ENCODE measurements at regions not wholly inside any gene's neighbourhood (a gene's known extent, or its start where the extent isn't known, plus 50 kb on each side); places are given as distances from the start of the nearest gene placed in this dataset.

DNA sequence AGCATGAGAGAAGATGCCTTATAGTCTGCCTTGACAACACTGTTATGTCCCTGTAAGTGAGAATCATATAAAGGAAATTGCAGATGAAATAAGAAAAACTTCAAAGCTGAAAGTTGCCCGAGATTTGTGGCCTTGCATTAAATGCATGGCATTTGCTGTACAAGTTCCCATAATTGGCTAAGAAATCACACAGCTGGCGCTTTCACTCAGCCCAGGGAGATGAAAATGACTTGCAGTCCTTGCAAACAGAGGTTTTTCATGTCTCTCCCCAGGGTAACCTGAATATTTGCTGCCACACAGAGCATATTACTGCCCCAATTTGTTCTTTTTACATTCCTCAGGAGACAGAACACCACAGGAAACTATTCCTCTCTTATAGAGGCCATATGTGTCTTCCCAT, 174.8 kb downstream of the FAM114A2 start:
- TF ChIP-seq, protein P1, sequence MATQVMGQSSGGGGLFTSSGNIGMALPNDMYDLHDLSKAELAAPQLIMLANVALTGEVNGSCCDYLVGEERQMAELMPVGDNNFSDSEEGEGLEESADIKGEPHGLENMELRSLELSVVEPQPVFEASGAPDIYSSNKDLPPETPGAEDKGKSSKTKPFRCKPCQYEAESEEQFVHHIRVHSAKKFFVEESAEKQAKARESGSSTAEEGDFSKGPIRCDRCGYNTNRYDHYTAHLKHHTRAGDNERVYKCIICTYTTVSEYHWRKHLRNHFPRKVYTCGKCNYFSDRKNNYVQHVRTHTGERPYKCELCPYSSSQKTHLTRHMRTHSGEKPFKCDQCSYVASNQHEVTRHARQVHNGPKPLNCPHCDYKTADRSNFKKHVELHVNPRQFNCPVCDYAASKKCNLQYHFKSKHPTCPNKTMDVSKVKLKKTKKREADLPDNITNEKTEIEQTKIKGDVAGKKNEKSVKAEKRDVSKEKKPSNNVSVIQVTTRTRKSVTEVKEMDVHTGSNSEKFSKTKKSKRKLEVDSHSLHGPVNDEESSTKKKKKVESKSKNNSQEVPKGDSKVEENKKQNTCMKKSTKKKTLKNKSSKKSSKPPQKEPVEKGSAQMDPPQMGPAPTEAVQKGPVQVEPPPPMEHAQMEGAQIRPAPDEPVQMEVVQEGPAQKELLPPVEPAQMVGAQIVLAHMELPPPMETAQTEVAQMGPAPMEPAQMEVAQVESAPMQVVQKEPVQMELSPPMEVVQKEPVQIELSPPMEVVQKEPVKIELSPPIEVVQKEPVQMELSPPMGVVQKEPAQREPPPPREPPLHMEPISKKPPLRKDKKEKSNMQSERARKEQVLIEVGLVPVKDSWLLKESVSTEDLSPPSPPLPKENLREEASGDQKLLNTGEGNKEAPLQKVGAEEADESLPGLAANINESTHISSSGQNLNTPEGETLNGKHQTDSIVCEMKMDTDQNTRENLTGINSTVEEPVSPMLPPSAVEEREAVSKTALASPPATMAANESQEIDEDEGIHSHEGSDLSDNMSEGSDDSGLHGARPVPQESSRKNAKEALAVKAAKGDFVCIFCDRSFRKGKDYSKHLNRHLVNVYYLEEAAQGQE (IDR thresholded peaks at IDR 0.05; ENCODE audit: insufficient read depth in 1 of 2, low read depth in 2 of 2, low read length in 1 of 2), result no peak
- no peak for TF ChIP-seq SIN3A (IDR thresholded peaks at IDR 0.05; ENCODE audit: borderline replicate concordance, insufficient read depth, low read depth, low read length)
- no peak for TF ChIP-seq CTCF (IDR thresholded peaks at IDR 0.05)
- no peak for TF ChIP-seq TCF7L2 (IDR thresholded peaks at IDR 0.05; ENCODE audit: low read depth, low read length)
- TF ChIP-seq POLR2AphosphoS5 (IDR thresholded peaks at IDR 0.05; ENCODE audit: low read depth, low read length), result no peak
- ChIA-PET CTCF (no interaction called here), POLR2A (no interaction called here)
- intact Hi-C loops (cut with micrococcal nuclease; ENCODE audit: unreplicated experiment) (no loop called here), in situ Hi-C loops (cut with HindIII; ENCODE audit: low pct_unique_long_range_greater_than_20kb, low sequenced_read_pairs) (no loop called here)
- Histone ChIP-seq H3K9me3 (ENCODE audit: control insufficient read depth, insufficient read depth, low read depth, low read length) (no peaks in the 10 kb centered on the region), H3K4me1 (ENCODE audit: control insufficient read depth, insufficient read depth, low read length) (no peaks in the 10 kb centered on the region), H3K27ac (ENCODE audit: low read length) (no peak overlapping the region), H3K27me3 (ENCODE audit: control insufficient read depth, insufficient read depth, low read length) (no peaks in the 10 kb centered on the region), H3K36me3 (ENCODE audit: control insufficient read depth, insufficient read depth, low read length) (no peaks in the 10 kb centered on the region), H3K4me3 (ENCODE audit: low read depth in 2 of 2, low read length in 2 of 2) (no peak overlapping the region)
- BruUV-seq (replicated peaks), result no TSS peak
- ATAC-seq, result no peak
- DNase-seq (ENCODE audit: low read depth, low spot score), result no peak

Measured in Panc1 (cell line).